ENCODE measurements at regions not wholly inside any gene's neighbourhood (a gene's known extent, or its start where the extent isn't known, plus 50 kb on each side); places are given as distances from the start of the nearest gene placed in this dataset.

- no peak for TF ChIP-seq CBX2 (IDR thresholded peaks at IDR 0.05; ENCODE audit: borderline replicate concordance, low read depth)
- TF ChIP-seq CTCF (IDR thresholded peaks at IDR 0.05) = no peak
- no peak for TF ChIP-seq BCL3 (IDR thresholded peaks at IDR 0.05)
- TF ChIP-seq PHF8 (IDR thresholded peaks at IDR 0.05; ENCODE audit: borderline replicate concordance, low read depth) = no peak
- no peak for TF ChIP-seq RNF2 (IDR thresholded peaks at IDR 0.05; ENCODE audit: borderline replicate concordance, low read depth)
Observed at GRCh38 chr9:71627537-71627936, 140.8 kb downstream of the CEMIP2 start.

Data from A549 (cell line).